NB4 (cell line): ENCODE measurements at regions not wholly inside any gene's neighbourhood (a gene's known extent, or its start where the extent isn't known, plus 50 kb on each side); places are given as distances from the start of the nearest gene placed in this dataset.

Source experiments
- MYC ChIP-seq: IDR thresholded peaks from 2 replicates; pipeline ENCODE4 v1.6.1; 2011; ENCODE audit warnings: low read depth, low read length
- POLR2A ChIP-seq: IDR thresholded peaks from 2 replicates; pipeline ENCODE4 v1.6.1; 2011; ENCODE audit warnings: mild to moderate bottlenecking; ENCODE audit not compliant: insufficient read length; ENCODE audit errors: extremely low read depth
- TF ChIP-seq, protein P1 (sequence below): IDR thresholded peaks from one replicate; pipeline ENCODE4 v1.5.1; 2012; ENCODE audit warnings: low read depth, low read length

- TF ChIP-seq, protein P1, sequence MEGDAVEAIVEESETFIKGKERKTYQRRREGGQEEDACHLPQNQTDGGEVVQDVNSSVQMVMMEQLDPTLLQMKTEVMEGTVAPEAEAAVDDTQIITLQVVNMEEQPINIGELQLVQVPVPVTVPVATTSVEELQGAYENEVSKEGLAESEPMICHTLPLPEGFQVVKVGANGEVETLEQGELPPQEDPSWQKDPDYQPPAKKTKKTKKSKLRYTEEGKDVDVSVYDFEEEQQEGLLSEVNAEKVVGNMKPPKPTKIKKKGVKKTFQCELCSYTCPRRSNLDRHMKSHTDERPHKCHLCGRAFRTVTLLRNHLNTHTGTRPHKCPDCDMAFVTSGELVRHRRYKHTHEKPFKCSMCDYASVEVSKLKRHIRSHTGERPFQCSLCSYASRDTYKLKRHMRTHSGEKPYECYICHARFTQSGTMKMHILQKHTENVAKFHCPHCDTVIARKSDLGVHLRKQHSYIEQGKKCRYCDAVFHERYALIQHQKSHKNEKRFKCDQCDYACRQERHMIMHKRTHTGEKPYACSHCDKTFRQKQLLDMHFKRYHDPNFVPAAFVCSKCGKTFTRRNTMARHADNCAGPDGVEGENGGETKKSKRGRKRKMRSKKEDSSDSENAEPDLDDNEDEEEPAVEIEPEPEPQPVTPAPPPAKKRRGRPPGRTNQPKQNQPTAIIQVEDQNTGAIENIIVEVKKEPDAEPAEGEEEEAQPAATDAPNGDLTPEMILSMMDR, result no peak
- TF ChIP-seq MYC (no peak), POLR2A (no peak)
Measured at GRCh38 chr5:15001517-15001916, 129.9 kb upstream of the ANKH start.
